CD4-positive, alpha-beta T cell treated with Interleukin-12 subunit alpha and Interleukin-12 subunit beta, for 1 hour (primary cell): ENCODE measurements at regions not wholly inside any gene's neighbourhood (a gene's known extent, or its start where the extent isn't known, plus 50 kb on each side); places are given as distances from the start of the nearest gene placed in this dataset.
"Not testable (repeated sequence)": the region's sequence is repeated elsewhere in the genome, so short reads cannot be mapped to it uniquely, and the experiment has no call there.

Source experiments
- DNase-seq: peaks from one replicate; pipeline ENCODE4 v3.0.0-alpha.2; 2020

DNA sequence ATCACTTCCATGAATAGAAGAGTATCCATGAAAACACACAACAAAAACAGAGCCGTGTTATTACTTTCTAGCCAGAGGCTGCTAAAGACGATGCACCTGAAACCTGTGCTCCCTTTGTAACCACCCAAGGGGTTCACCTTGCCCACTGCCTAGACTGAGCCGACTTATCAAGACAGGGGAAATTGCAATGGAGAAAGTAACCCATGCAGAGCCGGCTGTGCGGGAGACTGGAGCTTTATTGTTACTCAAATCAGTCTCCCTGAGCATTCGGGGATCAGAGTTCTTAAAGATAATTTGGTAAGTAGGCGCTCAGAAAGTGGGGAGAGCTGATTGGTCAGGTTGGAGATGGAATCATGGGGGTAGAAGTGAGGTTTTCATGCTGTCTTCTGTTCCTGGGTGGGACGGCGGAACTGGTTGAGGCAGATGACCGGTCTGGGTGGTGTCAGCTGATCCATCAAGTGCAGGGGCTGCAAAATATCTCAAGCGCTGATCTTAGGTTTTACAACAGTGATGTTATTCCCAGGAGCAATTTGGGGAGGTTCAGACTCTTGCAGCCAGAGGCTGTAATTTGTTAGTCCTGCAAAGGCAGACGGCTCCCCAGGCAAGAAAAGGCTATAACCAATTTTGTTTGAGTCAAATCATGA is 366.6 kb downstream of the PREX1 start:
- no peak for DNase-seq

DNA sequence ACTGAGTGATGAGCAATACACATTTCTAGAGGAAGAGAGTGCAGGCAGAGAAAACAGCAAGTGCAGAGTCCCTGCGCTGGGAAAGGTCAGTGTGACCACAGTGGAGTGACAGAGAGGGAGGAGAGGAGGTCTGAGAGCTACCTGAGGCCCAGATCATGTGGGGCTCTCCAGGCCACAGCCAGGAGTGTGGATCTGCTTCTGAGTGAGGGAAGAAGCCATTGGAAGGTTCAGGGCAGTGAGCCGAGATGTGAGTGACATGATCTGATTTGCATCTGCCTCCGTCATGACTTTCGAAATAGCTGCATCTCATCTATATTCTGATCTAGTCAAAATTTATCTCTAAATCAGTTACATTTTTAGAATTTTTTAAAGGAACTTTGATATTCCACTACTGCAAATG is 367.1 kb downstream of the PREX1 start:
- no peak for DNase-seq

DNA sequence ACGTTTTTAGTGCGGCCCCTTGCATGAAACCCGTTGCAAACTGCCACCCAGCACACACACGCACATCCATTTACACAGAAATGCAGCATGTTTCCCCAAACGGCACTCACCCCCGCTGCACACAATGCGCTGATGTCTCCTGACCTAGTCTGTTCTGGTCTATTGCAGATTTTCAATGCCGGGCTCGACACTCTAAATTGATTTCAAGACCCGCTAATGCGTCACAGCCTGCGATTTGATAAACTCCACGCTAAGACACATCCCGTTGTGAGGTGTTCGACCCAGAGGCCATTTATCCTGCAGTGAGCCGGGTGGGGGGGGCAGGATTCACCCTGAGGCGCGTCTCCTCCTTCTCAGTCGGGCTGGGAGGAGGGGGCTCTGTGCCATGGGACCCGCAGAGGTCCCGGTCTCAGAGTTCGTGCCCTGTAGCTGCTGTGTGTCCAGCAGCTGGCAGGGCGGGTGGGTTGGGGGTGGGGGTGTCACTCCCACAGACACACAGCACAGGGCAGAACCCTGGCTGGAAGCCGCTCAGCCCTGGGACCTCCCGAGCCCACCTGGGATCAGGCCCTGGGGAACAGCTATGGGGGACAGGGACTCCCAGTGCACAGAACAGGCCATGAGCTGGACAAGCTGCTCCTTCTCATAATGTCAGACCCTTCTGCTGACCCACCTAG is 367.9 kb downstream of the PREX1 start:
- DNase-seq = no peak

DNA sequence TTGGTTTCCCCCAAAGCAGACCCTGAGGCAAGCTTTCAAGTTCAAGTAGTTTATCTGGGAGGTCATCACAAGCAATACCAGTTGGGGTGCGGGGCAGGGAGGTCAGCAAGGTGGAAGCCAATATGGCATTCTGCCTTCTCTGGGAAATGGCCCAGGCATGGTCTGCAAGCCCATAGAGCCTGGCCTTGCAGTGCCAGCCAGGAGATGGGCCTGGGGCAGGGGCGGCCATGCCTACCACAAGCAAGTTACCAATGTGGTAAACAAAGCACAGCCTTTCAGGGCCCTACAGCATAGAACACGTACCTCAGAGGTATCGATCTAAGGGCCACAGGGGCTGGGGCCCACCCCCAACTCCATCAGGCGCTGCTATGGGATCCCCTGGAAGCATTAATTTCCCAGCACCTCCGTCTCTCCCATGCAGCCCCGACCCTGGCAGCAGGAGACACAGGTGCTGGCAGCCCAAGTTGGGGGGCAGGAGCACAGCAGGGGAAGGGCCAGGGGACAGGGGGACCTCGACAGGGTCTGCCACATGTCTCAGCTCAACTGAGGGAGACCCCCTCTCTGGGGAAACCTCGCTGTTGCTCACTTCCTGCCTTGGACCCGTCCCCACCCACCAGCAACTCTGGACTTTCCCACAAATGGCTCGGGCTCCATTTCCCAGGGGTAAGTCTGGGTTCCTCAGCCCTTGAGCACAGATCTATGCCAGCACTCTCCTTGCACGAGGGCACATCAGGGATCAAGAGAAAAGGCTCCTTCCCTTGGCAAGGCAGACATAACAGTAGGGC is 369.0 kb downstream of the PREX1 start:
- DNase-seq = no peak

DNA sequence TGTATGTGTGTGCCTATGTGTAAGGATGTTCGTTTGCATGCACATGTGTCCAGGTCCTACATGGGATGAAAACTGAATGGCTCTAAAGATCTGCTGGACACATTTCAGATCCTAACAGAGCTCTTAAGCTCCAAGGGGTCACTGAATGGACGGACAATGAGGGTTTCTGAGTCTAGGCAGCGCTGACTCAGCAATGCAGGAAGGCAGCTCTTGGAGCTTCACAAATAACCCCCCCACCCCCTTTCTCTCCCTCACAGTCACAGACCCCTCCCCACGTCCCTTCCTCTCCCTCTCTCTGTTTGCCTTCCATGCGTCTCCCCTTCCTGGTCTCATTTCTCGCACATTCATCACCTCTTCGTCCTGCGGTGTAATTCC is 369.8 kb downstream of the PREX1 start:
- DNase-seq = no peak

DNA sequence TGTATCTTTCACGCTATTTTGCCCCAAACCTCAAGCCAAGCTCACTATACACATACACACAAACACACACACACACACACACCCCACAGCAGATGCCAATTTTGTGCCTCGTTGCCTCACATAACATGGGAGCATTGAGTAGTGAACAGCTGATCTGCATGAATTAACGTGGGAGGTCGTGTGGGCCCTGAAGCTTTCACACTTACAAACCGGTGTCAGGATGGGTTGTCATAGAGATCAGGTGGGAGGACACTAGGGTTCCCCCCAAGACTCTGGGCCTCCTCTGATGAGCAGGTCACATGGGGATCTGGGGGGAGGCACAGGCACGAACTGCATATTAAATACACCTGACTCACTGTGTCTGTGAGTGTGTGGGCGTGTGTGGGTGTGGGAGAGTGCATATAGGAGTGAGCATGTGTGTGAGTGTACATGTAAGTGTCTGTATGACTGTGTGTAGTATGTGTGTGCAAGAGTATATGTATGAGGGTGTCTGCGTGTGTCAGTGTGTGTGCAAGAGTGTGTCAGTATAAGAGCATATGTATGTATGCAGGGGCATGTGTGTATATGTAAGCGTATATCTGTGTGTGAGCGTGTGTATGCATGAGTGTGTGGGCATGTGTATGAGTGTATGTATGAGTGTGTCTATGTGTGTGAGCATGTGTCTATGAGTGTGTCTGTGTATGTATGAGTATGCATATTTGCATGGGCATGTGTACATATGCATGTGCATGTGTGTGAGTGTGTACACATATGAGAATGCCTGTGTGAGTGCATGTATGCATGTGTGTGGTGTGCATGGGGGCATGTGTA is 370.4 kb downstream of the PREX1 start:
- no peak for DNase-seq

DNA sequence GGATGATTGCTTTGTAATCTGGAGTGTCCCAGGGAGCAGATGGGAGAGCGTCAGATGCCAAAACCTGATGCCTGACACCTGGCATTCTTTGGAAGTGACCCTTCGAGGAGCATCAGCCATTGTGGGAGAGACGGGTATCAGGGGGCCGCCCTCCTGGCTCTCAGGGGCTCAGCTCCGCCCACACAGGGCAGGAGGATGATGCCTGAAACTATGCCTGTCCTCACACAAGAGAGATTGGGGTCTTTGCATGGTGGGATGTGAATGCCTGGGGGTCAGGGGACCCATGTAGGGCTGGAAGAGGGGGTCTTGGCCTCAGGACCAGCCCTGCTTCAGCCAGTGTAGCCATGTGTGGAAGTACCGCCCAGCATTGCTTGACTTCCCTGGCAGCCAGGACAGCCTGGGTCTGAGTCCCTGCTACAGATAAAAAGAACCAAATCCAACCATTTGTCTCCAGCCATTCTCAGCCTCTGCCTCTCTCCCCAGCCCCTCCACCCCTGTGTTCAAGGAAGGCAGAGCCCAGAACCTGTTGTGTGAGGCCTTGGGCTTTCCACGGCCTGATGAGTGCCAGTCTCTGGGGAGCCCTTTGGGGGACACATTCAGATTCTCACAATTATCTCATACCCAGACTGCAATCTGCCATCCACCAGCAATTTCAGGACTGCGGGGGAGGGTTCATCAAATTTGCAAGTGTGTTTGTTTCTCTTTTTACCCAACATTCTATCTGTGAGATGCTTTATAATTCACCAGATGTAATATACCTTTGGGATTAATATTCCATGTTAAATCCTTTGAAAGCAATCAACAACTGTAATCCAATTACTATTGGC is 371.2 kb downstream of the PREX1 start:
- DNase-seq = no peak

DNA sequence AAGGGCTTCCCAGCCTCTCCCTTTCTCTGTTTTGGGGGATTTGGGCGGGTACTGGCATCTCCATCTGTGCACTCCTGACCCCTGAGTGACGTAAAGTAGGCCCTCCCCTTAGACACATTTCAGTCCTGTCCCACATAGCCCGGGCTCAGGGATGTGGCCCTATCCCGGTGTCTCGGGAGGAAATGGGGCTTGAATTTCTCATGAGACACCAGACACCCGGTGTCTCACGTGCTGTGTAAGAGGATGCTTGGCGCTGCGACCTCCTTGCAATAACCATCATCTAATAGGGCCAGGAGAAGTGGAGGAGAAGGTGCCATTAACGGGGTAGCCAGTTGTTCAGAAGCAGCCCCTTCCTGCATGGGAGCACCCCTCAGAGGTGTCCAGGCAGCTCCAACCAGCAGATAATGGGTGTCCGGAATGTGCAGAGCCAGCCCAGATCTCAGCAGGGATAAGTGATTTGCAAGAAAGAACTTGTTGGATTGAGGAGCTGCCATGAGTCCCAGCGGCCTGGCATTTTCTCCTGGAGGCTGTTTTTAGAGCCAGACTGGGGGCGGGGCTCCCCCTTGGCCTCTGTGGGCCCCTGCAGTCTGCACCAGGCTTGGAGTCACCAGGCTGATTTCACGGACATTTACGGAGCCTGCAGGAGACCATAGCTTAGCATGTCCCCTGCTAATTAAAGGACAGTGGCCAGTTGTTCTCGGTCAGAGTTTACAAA is 372.0 kb downstream of the PREX1 start:
- no peak for DNase-seq

DNA sequence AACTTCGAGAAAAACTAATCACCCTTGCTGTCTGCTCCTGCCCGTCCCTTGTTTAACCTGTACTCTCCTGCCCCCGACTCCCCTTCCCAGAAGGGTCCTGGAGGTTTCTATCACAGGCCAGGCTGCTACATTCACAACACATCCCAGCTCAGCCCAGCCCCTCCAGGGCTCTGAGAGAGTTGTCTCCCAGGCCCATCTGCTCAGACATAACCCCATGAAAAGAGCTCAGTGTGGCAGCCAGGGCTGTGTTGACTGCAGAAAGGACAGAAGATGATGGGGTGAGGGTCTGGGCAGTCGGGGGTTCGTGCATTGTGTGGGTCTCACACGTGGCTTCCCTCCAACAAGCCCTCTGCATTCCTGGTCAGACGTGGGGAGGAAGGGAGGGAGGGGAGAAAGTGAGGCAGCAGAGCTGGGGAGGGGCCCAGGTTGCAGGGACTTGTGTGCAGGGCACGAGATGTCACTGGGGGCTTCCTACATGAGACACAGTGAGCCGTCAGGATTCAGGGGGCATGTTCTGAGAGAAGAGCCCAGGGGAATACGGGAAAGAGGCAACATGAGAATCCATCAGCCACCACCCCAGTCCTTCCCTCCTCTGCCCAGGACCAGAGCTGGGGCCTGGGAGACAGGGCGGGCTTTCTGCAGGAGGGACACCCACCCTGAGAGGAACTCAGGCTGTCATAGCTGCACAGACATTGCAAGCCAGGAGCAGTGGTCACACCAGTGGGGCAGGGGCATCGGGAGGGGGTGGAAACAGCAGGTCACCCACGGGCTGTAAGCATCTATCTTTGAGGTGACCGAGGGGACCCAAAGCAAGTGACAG is 372.9 kb downstream of the PREX1 start:
- DNase-seq = no peak

DNA sequence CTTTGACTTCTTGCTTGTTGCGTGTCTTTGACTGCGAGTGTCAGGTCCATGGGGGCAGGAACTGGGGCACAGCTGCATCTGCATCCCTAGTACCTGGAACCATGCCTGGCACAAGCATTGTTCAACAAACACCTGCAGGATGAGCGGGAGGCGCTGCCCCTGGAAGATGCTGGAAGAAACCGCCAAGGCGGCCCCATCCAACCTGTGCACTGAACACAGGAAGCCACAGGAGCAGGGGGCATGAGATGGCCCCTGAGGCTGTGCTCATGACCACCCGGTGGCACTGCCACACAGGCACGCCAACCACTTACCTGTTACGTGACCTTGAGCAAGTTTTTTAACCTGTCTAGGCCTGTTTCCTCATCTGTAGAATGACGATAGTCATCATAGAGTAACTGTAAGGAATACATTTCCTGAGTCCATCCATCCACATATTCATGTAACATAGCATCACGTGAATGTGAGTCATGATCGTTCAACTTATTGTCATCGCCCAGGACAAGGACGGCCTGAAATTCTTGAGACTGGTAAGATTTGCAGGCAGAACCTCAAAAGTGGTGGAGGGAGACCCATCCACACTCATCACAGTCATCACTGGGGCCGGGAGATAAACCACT is 374.2 kb downstream of the PREX1 start:
- no peak for DNase-seq

DNA sequence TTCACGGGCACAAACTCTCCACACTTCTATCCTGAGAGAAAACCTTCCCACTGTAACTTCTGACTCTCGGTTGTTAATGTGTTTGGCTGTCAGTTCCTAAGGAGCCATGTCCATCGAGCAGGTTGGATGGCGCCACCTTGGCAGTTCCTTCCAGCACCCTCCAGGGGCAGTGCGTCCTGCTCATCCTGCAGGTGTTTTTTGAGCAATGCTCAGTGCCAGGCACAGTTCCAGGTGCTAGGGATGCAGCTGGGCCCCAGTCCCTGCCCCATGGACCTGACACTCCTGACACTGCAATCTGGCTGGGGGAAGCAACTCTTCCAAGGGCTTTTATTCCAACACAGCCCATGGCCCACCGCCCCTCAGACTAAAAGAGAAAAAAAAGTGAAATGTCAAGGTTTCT is 376.4 kb downstream of the PREX1 start:
- DNase-seq = no peak

DNA sequence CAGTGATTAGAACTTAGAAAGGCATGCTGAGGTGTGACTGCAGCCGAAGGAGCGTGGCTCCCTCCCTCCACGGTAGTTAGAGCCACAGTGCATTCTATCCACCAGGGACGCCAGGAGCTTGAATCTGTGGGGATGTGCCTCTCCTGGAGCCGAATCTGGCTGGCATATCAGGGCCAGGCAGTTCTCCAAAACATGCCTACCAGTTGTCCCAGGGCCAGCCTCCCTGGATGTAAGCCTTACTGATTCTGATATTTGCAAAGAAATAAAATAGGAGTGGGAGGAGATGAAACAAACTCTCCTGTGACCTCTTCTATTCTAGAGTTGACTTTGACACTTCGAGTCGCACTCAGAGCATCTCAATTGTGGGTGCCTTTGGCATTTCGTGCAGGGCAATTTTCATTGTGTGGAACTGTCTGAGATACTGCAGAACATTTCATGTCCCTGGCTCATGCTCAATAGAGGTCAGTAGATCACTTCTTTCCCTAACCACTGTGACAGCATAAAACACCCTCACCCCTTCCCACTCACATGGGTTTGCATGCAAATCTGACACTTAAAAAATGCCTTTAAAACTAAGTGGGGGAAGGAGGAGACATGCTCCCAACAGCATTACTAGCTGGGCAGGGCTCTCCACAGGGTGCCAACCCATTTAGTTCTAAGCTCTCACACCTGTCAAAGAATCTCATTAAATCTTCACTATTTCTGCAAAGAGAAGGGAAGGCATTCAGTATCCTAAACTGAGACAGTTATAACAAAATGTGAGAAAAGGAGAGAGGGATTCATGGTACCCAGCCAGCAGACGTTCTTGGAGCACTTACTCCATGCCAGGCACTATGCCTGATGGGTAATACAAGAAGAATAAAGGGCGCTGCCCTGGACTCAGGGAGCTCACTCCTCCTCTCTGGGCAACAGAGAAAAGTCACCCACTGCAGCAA is 378.9 kb downstream of the PREX1 start:
- DNase-seq = no peak

DNA sequence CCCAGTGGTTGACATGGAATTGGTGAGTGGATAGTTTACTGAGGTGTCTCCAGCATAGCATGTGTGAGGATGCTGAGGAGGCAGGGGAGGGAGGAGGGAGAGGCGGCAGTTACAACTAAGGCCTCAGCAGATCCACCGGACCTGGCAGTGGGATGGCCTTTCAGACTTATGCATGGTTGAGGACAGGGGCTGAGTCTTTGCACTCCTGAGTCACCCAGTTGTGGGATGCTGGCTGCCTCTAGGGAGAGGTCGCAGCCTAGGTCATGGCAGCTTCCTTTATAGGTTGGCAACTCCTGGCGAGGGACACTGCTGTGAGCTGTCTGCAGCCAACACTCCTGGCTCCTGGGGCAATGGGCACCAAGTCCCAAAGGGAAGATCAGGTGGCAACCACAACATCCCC is 380.3 kb downstream of the PREX1 start:
- DNase-seq = no peak

DNA sequence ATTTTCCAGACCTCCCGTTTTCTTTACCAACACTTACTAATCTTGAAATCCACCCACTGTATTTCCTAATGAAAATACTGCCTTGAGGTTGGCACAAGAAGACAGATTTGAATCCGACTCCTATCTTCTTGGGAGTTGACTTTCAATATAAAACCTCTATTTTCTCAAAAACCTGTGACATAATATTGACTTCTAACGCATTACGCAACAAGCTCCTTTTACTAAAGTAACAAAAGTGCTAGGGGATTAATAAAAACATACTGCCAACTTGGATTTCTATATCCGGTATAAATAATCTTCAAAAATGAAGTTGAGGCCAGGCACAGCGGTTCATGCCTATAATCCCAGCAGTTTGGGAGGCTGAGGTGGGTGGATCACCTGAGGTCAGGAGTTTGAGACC is 382.0 kb downstream of the PREX1 start:
- DNase-seq = no peak

DNA sequence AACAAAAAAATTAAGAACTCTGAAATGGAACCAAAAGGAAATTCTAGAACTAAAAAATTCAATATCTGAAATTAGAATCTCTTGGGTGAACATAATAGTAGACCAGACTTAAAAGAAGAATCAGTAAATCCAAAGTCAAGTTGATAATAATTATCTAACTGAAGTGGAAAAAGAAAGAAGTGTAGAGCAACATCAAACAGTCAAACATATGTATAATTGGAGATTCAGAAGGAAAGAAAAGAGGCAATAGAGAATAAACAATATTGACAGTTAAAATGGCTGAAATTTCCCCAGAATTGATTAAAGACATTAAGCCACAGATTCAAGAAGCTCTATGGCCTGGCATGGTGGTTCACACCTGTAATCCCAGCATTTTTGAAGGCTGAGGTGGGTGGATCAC is 383.6 kb downstream of the PREX1 start:
- DNase-seq = no peak

DNA sequence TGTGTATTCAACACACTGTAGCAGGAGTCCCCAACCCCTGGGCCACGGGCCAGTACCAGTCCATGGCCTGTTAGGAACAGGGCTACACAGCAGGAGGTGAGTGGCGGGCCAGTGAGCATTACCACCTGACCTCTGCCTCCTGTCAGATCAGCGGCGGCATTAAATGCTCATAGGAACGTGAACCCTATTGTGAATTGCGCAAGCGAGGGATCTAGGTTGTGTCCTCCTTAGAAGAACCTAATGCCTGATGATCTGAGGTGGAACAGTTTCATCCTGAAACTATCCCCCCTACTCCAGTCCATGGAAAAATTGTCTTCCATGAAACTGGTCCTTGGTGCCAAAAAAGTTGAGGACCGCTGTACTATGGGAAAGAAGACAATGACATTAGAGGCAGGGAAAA is 386.9 kb downstream of the PREX1 start:
- DNase-seq = no peak

DNA sequence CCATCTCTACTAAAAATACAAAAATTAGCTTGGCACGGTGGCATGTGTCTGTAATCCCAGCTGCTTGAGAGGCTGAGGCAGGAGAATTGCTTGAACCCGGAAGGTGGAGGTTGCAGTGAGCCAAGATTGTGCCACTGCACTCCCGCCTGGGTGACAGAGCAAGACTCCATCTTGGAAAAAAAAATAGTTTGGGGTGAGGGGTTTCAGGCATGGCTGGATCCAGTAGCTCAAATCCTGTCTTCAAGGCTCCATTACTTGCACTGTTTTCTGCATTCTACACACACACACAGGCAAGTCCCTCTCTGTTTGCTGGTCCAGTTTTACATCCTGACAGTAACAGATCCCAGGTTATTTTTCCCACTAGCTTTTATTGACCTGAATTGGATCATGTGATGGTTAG is 387.5 kb downstream of the PREX1 start:
- DNase-seq = not testable (repeated sequence)

DNA sequence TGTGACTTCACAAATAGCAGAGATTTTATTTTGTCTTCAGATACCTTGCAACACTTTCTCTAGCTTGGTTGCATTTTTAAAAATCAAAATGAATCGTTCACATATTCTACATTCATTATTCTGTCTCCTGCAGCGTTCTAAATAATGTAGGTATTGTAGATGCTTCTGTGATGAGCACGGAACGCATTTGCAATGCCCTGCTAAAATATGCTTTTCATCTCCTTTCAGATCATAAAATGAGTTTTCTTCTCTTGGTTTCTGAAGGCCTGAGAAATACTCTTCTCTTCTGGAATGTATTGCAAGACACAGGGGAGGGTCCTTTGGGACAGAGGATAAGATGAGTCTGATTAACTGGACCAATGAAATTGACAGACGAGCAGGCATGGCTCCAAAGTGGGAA is 390.7 kb downstream of the PREX1 start:
- no peak for DNase-seq

DNA sequence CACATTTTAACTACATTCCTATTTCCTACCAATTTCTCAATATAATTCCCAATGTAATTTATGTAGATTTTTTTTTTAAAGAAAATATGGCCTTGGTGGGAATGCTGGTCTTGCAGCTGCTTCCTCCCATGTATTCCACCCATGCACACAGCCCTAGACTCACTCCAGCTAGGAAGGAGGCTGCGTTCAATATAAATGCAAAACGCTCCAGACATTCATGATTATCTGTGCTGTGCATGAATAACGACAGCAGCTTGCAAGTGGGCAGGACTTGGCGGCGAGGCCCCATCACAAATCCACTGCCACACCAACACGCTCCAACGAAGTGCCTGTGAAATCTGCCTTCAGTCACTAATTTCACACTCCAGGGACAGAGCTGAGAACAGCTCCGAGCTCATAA is 391.2 kb downstream of the PREX1 start:
- not testable (repeated sequence) for DNase-seq
